ENCODE measurements at regions not wholly inside any gene's neighbourhood (a gene's known extent, or its start where the extent isn't known, plus 50 kb on each side); places are given as distances from the start of the nearest gene placed in this dataset.

GRCh38 chr20:21614980-21615379 is 90.5 kb upstream of the PAX1 start:
- no peak for TF ChIP-seq POLR2A (IDR thresholded peaks at IDR 0.05)
- TF ChIP-seq, protein P1, sequence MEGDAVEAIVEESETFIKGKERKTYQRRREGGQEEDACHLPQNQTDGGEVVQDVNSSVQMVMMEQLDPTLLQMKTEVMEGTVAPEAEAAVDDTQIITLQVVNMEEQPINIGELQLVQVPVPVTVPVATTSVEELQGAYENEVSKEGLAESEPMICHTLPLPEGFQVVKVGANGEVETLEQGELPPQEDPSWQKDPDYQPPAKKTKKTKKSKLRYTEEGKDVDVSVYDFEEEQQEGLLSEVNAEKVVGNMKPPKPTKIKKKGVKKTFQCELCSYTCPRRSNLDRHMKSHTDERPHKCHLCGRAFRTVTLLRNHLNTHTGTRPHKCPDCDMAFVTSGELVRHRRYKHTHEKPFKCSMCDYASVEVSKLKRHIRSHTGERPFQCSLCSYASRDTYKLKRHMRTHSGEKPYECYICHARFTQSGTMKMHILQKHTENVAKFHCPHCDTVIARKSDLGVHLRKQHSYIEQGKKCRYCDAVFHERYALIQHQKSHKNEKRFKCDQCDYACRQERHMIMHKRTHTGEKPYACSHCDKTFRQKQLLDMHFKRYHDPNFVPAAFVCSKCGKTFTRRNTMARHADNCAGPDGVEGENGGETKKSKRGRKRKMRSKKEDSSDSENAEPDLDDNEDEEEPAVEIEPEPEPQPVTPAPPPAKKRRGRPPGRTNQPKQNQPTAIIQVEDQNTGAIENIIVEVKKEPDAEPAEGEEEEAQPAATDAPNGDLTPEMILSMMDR (IDR thresholded peaks at IDR 0.05): no peak
- no peak overlapping the region for H3K27ac ChIP-seq
- H3K4me1 ChIP-seq: no peaks in the 10 kb centered on the region
- no peak overlapping the region for H3K4me3 ChIP-seq
- H3K36me3 ChIP-seq: no peaks in the 10 kb centered on the region
- H3K27me3 ChIP-seq: no peaks in the 10 kb centered on the region
- H3K9me3 ChIP-seq: no peaks in the 10 kb centered on the region
- no peak for DNase-seq

GRCh38 chr20:21613512-21613911 is 92.0 kb upstream of the PAX1 start:
- H3K4me1 ChIP-seq: no peaks in the 10 kb centered on the region
- no peak overlapping the region for H3K4me3 ChIP-seq
- peak in 1 of 3 donors; percentile 50 for DNase-seq
- H3K27ac ChIP-seq: no peak overlapping the region
- no peaks in the 10 kb centered on the region for H3K27me3 ChIP-seq
- H3K36me3 ChIP-seq: no peaks in the 10 kb centered on the region
- no peaks in the 10 kb centered on the region for H3K9me3 ChIP-seq
- no peak for TF ChIP-seq POLR2A (IDR thresholded peaks at IDR 0.05)
- TF ChIP-seq, protein P1 (IDR thresholded peaks at IDR 0.05): no peak

- no peak for DNase-seq
- no peaks in the 10 kb centered on the region for H3K4me1 ChIP-seq
- H3K27ac ChIP-seq: no peak overlapping the region
- H3K4me3 ChIP-seq: no peak overlapping the region
- no peaks in the 10 kb centered on the region for H3K36me3 ChIP-seq
- no peaks in the 10 kb centered on the region for H3K9me3 ChIP-seq
- TF ChIP-seq, protein P1 (IDR thresholded peaks at IDR 0.05): no peak
- no peak for TF ChIP-seq POLR2A (IDR thresholded peaks at IDR 0.05)
- no peaks in the 10 kb centered on the region for H3K27me3 ChIP-seq
Observed at GRCh38 chr20:21609981-21610380, 95.5 kb upstream of the PAX1 start.

- no peaks in the 10 kb centered on the region for H3K36me3 ChIP-seq
- DNase-seq: no peak
- H3K4me1 ChIP-seq: no peaks in the 10 kb centered on the region
- H3K4me3 ChIP-seq: no peak overlapping the region
- no peaks in the 10 kb centered on the region for H3K27me3 ChIP-seq
- no peak overlapping the region for H3K27ac ChIP-seq
- H3K9me3 ChIP-seq: no peaks in the 10 kb centered on the region
- no peak for TF ChIP-seq POLR2A (IDR thresholded peaks at IDR 0.05)
- TF ChIP-seq, protein P1 (IDR thresholded peaks at IDR 0.05): no peak
Observed at GRCh38 chr20:21609221-21609620, 95.4 kb upstream of the NKX2-2 start.

GRCh38 chr20:21608777-21609176 is 94.9 kb upstream of the NKX2-2 start:
- DNase-seq: no peak
- no peak overlapping the region for H3K27ac ChIP-seq
- no peak for TF ChIP-seq POLR2A (IDR thresholded peaks at IDR 0.05)
- TF ChIP-seq, protein P1 (IDR thresholded peaks at IDR 0.05): no peak
- no peaks in the 10 kb centered on the region for H3K4me1 ChIP-seq
- H3K36me3 ChIP-seq: no peaks in the 10 kb centered on the region
- no peaks in the 10 kb centered on the region for H3K9me3 ChIP-seq
- H3K27me3 ChIP-seq: no peaks in the 10 kb centered on the region
- no peak overlapping the region for H3K4me3 ChIP-seq

Measured in Peyer's patch (tissue), 4 donors.